Upper lobe of left lung (tissue), 6 donors: ENCODE measurements at regions not wholly inside any gene's neighbourhood (a gene's known extent, or its start where the extent isn't known, plus 50 kb on each side); places are given as distances from the start of the nearest gene placed in this dataset.

Experiments
- ATAC-seq, 2 donors: fragments of 200-7000 bp; cut with Tn5 transposase; one replicate each; pipeline ENCODE4 v1.9.1; 2022; ENCODE audit warnings: mild to moderate bottlenecking in 2 of 2, moderate library complexity in 2 of 2; ENCODE audit not compliant: low FRiP score in 2 of 2
- DNase-seq, 2 donors: peaks; one replicate each; pipeline ENCODE4 v3.0.0-alpha.2; 2019 to 2020
- H3K27ac ChIP-seq, 4 donors: fragments of 200-600 bp; sonication (generic); one replicate each; pipeline ENCODE4 v1.5.1; 2016 to 2019
- H3K27me3 ChIP-seq, 4 donors: fragments of 200-600 bp; sonication (generic); one replicate each; pipeline ENCODE4 v1.5.1; 2017 to 2019
- H3K36me3 ChIP-seq, 4 donors: fragments of 200-600 bp; sonication (generic); one replicate each; pipeline ENCODE4 v1.5.1; 2016 to 2019
- H3K4me1 ChIP-seq, 4 donors: fragments of 200-600 bp; sonication (generic); one replicate each; pipeline ENCODE4 v1.5.1; 2018 to 2019
- H3K4me3 ChIP-seq, 4 donors: fragments of 200-600 bp; sonication (generic); one replicate each; pipeline ENCODE4 v1.5.1; 2017 to 2019; ENCODE audit warnings: mild to moderate bottlenecking in 2 of 4, moderate library complexity in 1 of 4
- H3K9me3 ChIP-seq, 4 donors: fragments of 200-600 bp; sonication (generic); one replicate each; pipeline ENCODE4 v1.5.1; 2018 to 2019
- CTCF ChIP-seq, 6 experiments: fragments of 450-650 bp in 4 of 6; fragments of 200-600 bp in 2 of 6; sonication (generic) in 2 of 6; IDR thresholded peaks; one replicate each; pipeline ENCODE4 v1.5.1; 2016 to 2019; ENCODE audit warnings: antibody characterized with exemption in 6 of 6
- EP300 ChIP-seq, 4 donors: sonication (generic); formaldehyde crosslinking; IDR thresholded peaks; one replicate each; pipeline ENCODE4 v1.5.1; 2017; ENCODE audit warnings: antibody characterized with exemption in 4 of 4, control low read depth in 2 of 4
- POLR2A ChIP-seq, 4 donors: fragments of 450-650 bp; IDR thresholded peaks; one replicate each; pipeline ENCODE4 v1.5.1; 2016 to 2017; ENCODE audit warnings: antibody characterized with exemption in 4 of 4, mild to moderate bottlenecking in 2 of 4
- POLR2AphosphoS5 ChIP-seq, 2 donors: sonication (generic); formaldehyde crosslinking; IDR thresholded peaks; one replicate each; pipeline ENCODE4 v1.5.1; 2017; ENCODE audit warnings: antibody characterized with exemption in 2 of 2
- WGBS, 2 donors: methylation state at CpG; one replicate each; pipeline ENCODE4 v1.1.5; 2017 to 2018; 5-methylcytosine and 5-hydroxymethylcytosine counted together
- donor health status: DM: no; HTN: no; CAD: no; lungs with moderate emphysema.
- donor health status: DM: no; HTN: yes; CAD: no; lungs with severe emphysema.

- Histone ChIP-seq H3K27me3 (no peaks in the 10 kb centered on the region), H3K27ac (no peak overlapping the region), H3K4me3 (no peak overlapping the region), H3K9me3 (no peaks in the 10 kb centered on the region), H3K4me1 (no peaks in the 10 kb centered on the region), H3K36me3 (no peaks in the 10 kb centered on the region)
- WGBS, 2 donors, result 85 to 92% methylated on average over 3 of the region's 3 CpGs
- TF ChIP-seq POLR2AphosphoS5 (IDR thresholded peaks at IDR 0.05) (no peak), POLR2A (IDR thresholded peaks at IDR 0.05) (no peak), EP300 (IDR thresholded peaks at IDR 0.05) (no peak), CTCF (IDR thresholded peaks at IDR 0.05) (no peak)
- ATAC-seq, result no peak
- no peak for DNase-seq
These were observed 399.0 kb upstream of the BRINP1 start for GRCh38 chr9:119768266-119768665.

- no peaks in the 10 kb centered on the region for H3K27me3 ChIP-seq
- TF ChIP-seq POLR2AphosphoS5 (IDR thresholded peaks at IDR 0.05) (no peak), EP300 (IDR thresholded peaks at IDR 0.05) (no peak), CTCF (IDR thresholded peaks at IDR 0.05) (no peak), POLR2A (IDR thresholded peaks at IDR 0.05) (no peak)
- H3K9me3 ChIP-seq, result no peaks in the 10 kb centered on the region
- WGBS, 2 donors, result 75 to 86% methylated on average over 2 of the region's 2 CpGs
- no peaks in the 10 kb centered on the region for H3K36me3 ChIP-seq
- H3K4me3 ChIP-seq, result no peak overlapping the region
- no peak overlapping the region for H3K27ac ChIP-seq
- no peaks in the 10 kb centered on the region for H3K4me1 ChIP-seq
- DNase-seq (no peak), ATAC-seq (no peak)
These were observed 396.5 kb upstream of the BRINP1 start for GRCh38 chr9:119765632-119766175.

GRCh38 chr9:119763260-119763659 is 394.0 kb upstream of the BRINP1 start:
- Histone ChIP-seq H3K27me3 (no peaks in the 10 kb centered on the region), H3K27ac (no peak overlapping the region), H3K9me3 (no peaks in the 10 kb centered on the region), H3K4me1 (no peaks in the 10 kb centered on the region), H3K36me3 (no peaks in the 10 kb centered on the region), H3K4me3 (no peak overlapping the region)
- 30 to 33% methylated on average over 3 of the region's 3 CpGs for WGBS, 2 donors
- DNase-seq (no peak), ATAC-seq (no peak)
- TF ChIP-seq POLR2A (IDR thresholded peaks at IDR 0.05) (no peak), CTCF (IDR thresholded peaks at IDR 0.05) (no peak), POLR2AphosphoS5 (IDR thresholded peaks at IDR 0.05) (no peak), EP300 (IDR thresholded peaks at IDR 0.05) (no peak)

GRCh38 chr9:119761812-119762211 is 392.6 kb upstream of the BRINP1 start:
- H3K36me3 ChIP-seq, result no peaks in the 10 kb centered on the region
- H3K4me1 ChIP-seq, result no peaks in the 10 kb centered on the region
- H3K4me3 ChIP-seq, result no peak overlapping the region
- TF ChIP-seq POLR2AphosphoS5 (IDR thresholded peaks at IDR 0.05) (no peak), POLR2A (IDR thresholded peaks at IDR 0.05) (no peak)
- H3K27ac ChIP-seq, result no peak overlapping the region
- DNase-seq (no peak), ATAC-seq (no peak)
- H3K27me3 ChIP-seq, result no peaks in the 10 kb centered on the region
- 80 to 89% methylated on average over 2 of the region's 2 CpGs for WGBS, 2 donors
- no peaks in the 10 kb centered on the region for H3K9me3 ChIP-seq

- TF ChIP-seq EP300 (IDR thresholded peaks at IDR 0.05) (no peak), POLR2A (IDR thresholded peaks at IDR 0.05) (no peak), POLR2AphosphoS5 (IDR thresholded peaks at IDR 0.05) (no peak), CTCF (IDR thresholded peaks at IDR 0.05) (no peak)
- H3K36me3 ChIP-seq, result no peaks in the 10 kb centered on the region
- no peaks in the 10 kb centered on the region for H3K9me3 ChIP-seq
- no peak overlapping the region for H3K27ac ChIP-seq
- ATAC-seq, result no peak
- WGBS, 2 donors, result 53 to 60% methylated on average over 5 of the region's 5 CpGs
- H3K27me3 ChIP-seq, result no peaks in the 10 kb centered on the region
- H3K4me3 ChIP-seq, result no peak overlapping the region
- H3K4me1 ChIP-seq, result no peaks in the 10 kb centered on the region
- no peak for DNase-seq
These were observed 389.8 kb upstream of the BRINP1 start for GRCh38 chr9:119758990-119759389.
